ENCODE measurements at regions not wholly inside any gene's neighbourhood (a gene's known extent, or its start where the extent isn't known, plus 50 kb on each side); places are given as distances from the start of the nearest gene placed in this dataset.

GRCh38 chr10:23755556-23755955 is 316.7 kb downstream of the OTUD1 start:
- Histone ChIP-seq H3K9me3 (no peaks in the 10 kb centered on the region), H3K4me3 (no peak overlapping the region), H3K27me3 (no peaks in the 10 kb centered on the region), H3K4me1 (no peaks in the 10 kb centered on the region), H3K36me3 (no peaks in the 10 kb centered on the region), H3K27ac (no peak overlapping the region)
- DNase-seq (peak in 1 of 4 donors; percentile 55), ATAC-seq (no peak)
- no peak for TF ChIP-seq CTCF (IDR thresholded peaks at IDR 0.05)
- intact Hi-C loops (cut with DNase I): no loop called here

GRCh38 chr10:23768281-23768680 is 329.4 kb downstream of the OTUD1 start:
- DNase-seq: no peak
- H3K4me1 ChIP-seq: no peaks in the 10 kb centered on the region
- peaks cover 0 to 29% of the 10 kb centered on the region in 2 donors for H3K9me3 ChIP-seq
- no peak for ATAC-seq
- no peak overlapping the region for H3K27ac ChIP-seq
- intact Hi-C loops (cut with DNase I): no loop called here
- TF ChIP-seq CTCF (IDR thresholded peaks at IDR 0.05): no peak
- H3K36me3 ChIP-seq: no peaks in the 10 kb centered on the region
- H3K4me3 ChIP-seq: no peak overlapping the region
- H3K27me3 ChIP-seq: no peaks in the 10 kb centered on the region

- no peaks in the 10 kb centered on the region for H3K27me3 ChIP-seq
- no peaks in the 10 kb centered on the region for H3K4me1 ChIP-seq
- H3K9me3 ChIP-seq: peaks cover 0 to 1% of the 10 kb centered on the region in 2 donors
- TF ChIP-seq CTCF (IDR thresholded peaks at IDR 0.05): no peak
- ATAC-seq (no peak), DNase-seq (no peak)
- no peaks in the 10 kb centered on the region for H3K36me3 ChIP-seq
- intact Hi-C loops (cut with DNase I): no loop called here
- no peak overlapping the region for H3K27ac ChIP-seq
- no peak overlapping the region for H3K4me3 ChIP-seq
These were observed 338.3 kb downstream of the OTUD1 start for GRCh38 chr10:23777153-23777552.

GRCh38 chr10:23779301-23779700 is 340.4 kb downstream of the OTUD1 start:
- Histone ChIP-seq H3K27ac (no peak overlapping the region), H3K36me3 (no peaks in the 10 kb centered on the region), H3K4me1 (no peaks in the 10 kb centered on the region), H3K27me3 (no peaks in the 10 kb centered on the region), H3K4me3 (no peak overlapping the region), H3K9me3 (no peaks in the 10 kb centered on the region)
- DNase-seq (no peak), ATAC-seq (no peak)
- intact Hi-C loops (cut with DNase I): no loop called here
- TF ChIP-seq CTCF (IDR thresholded peaks at IDR 0.05): no peak

- H3K4me1 ChIP-seq: no peaks in the 10 kb centered on the region
- DNase-seq: no peak
- H3K4me3 ChIP-seq: no peak overlapping the region
- intact Hi-C loops (cut with DNase I): no loop called here
- H3K36me3 ChIP-seq: no peaks in the 10 kb centered on the region
- no peak for TF ChIP-seq CTCF (IDR thresholded peaks at IDR 0.05)
- no peak for ATAC-seq
- no peak overlapping the region for H3K27ac ChIP-seq
- H3K9me3 ChIP-seq: no peaks in the 10 kb centered on the region
- H3K27me3 ChIP-seq: no peaks in the 10 kb centered on the region
These were observed 341.5 kb downstream of the OTUD1 start for GRCh38 chr10:23780331-23780730.
